GM13977 (cell line): ENCODE measurements at regions not wholly inside any gene's neighbourhood (a gene's known extent, or its start where the extent isn't known, plus 50 kb on each side); places are given as distances from the start of the nearest gene placed in this dataset.

Experiments used
- DNase-seq: peaks from one replicate; pipeline ENCODE4 v3.0.0; 2012; ENCODE audit warnings: low spot score
- CTCF ChIP-seq: IDR thresholded peaks from 2 replicates; pipeline ENCODE4 v1.5.1; 2012; ENCODE audit warnings: mild to moderate bottlenecking, control low read depth; ENCODE audit not compliant: insufficient read depth; ENCODE audit errors: extremely low read depth, missing control alignments
- in situ Hi-C: fragments of 300-500 bp; cut with MboI; formaldehyde crosslinking; loops from one replicate; pipeline ENCODE4 v1.12.0; 2022; ENCODE audit warnings: low sequenced_read_pairs, low pct_unique_long_range_greater_than_20kb, mixed read lengths, inconsistent platforms; ENCODE audit not compliant: unreplicated experiment

DNA sequence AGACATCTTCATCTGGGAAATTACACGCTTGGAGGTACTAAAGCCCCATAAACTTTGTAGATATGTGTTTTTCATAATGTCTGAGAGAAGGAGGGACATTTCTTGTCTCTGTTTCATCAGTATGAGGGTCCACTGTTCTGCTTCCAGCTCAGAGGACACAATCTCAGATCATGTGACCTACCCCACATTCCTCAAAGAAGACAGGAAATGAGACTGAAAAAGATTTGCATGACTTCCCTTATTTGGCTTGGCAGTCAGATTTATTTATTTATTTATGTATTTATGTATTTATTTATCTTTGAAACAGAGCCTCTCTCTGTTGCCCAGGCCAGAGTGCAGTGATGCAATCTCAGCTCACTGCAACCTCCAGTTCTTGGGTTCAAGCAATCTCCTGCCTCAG is 463.7 kb upstream of the RGPD4 start:
- in situ Hi-C loops = no loop called here
- DNase-seq = no peak
- TF ChIP-seq CTCF = no peak

DNA sequence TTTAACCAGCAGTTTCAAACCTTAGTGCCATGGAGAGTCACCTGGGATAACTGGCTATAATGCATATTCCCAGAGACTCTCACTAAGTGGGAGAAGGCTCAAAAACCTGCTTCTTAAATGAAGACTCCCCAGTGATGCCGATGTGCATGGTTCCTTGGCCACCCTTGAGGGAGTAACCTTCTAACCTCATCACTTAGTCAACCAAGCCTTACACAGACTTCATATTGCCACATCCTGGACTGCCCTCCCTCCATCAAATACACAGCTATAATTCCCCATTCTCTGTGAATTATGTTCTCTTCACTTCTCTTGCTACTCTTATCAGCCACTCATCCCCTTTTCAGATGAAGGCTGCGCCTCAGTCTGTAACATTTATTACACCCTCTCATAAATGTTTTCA is 462.9 kb upstream of the RGPD4 start:
- in situ Hi-C loops = no loop called here
- DNase-seq = no peak
- TF ChIP-seq CTCF = no peak

GRCh38 chr2:107364361-107364950 is 462.2 kb upstream of the RGPD4 start:
- in situ Hi-C loops = no loop called here
- no peak for TF ChIP-seq CTCF
- no peak for DNase-seq

DNA sequence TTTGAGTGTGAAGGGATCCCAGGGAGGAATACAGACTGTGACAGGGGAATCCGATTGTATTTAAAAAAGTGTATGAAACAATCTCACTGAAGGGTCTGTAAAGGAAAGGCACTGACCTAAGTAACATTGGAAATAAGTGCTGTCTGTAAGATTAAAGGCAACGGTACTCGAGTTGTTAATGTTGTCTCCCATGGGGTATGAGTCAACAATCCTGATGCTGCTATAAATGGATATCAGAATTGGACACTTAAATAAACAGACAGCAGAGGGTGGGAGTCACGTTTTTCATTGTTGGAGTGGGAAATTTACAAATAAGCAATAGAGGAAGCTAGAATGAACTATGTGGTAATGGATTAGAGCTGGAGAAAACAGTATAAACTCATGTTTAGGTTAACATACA is 452.4 kb upstream of the RGPD4 start:
- no peak for DNase-seq
- in situ Hi-C loops = no loop called here
- TF ChIP-seq CTCF = no peak

DNA sequence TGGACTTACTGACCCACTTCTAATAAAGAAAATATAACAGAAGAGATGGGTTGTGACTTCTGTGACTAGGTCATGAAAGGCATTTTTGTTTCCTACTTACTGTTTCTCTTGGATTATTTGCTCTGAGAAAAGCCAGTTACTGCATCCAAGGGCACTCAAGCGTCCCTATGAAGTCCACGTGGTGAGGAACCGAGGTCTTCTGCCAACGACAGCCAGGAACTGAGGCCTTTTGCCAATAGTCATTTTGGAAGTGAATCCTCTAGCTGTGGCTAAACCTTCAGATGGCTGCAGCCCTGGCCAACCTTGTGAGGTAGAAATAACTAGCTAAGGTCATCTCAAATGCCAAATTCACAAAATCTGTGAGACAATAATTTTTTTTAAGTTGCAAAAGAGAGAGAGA is 449.8 kb upstream of the RGPD4 start:
- in situ Hi-C loops = no loop called here
- no peak for DNase-seq
- TF ChIP-seq CTCF = no peak

DNA sequence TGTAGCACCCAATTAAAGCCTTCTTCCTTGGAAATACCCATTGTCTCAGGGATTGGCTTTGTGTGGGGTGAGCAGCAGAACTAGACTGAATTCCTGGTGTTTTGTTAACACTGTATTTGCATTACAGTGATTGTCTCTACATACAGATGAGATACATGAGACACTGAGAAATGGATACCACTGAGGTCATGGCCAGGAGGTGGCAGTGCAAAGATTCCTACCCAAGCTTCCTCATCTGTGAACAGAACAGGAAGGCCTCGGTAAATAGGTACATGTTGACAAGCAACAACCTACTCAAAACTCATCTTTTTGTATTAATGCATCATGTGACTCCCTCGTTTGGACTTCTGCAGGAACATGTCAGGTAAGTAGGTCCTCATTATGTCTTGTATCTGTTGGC is 445.8 kb upstream of the RGPD4 start:
- DNase-seq = no peak
- in situ Hi-C loops = no loop called here
- TF ChIP-seq CTCF = no peak

- no peak for TF ChIP-seq CTCF
- DNase-seq = no peak
- in situ Hi-C loops = no loop called here
Measured at GRCh38 chr2:107383691-107384090, 443.0 kb upstream of the RGPD4 start.
